HEK293T (cell line): ENCODE measurements at regions not wholly inside any gene's neighbourhood (a gene's known extent, or its start where the extent isn't known, plus 50 kb on each side); places are given as distances from the start of the nearest gene placed in this dataset.

Experiments
- CTCF ChIA-PET: fragments of 350-600 bp; formaldehyde crosslinking; extraction: SDS; loops from one replicate; lab custom pipeline; 2021; ENCODE audit warnings: antibody characterized with exemption, inconsistent platforms; lab: Yijun Ruan, JAX
- POLR2A ChIA-PET: fragments of 350-600 bp; formaldehyde crosslinking; extraction: SDS; loops from one replicate; lab custom pipeline; 2020; ENCODE audit warnings: antibody characterized with exemption, inconsistent platforms; lab: Yijun Ruan, JAX
- DNase-seq: peaks from one replicate; pipeline ENCODE4 v3.0.0; 2012; ENCODE audit warnings: mixed read lengths; ENCODE audit errors: extremely low spot score
- ARNT ChIP-seq: fragments of 450-650 bp; IDR thresholded peaks from 2 replicates; pipeline ENCODE4 v1.6.1; 2017; ENCODE audit warnings: mild to moderate bottlenecking
- BHLHE40 ChIP-seq: fragments of 450-650 bp; IDR thresholded peaks from 2 replicates; pipeline ENCODE4 v1.6.1; 2016; ENCODE audit warnings: mild to moderate bottlenecking, moderate library complexity, borderline replicate concordance
- CTBP1 ChIP-seq: fragments of 450-650 bp; IDR thresholded peaks from 2 replicates; pipeline ENCODE4 v1.6.1; 2016; ENCODE audit warnings: borderline replicate concordance
- ELF4 ChIP-seq: fragments of 450-650 bp; IDR thresholded peaks from 2 replicates; pipeline ENCODE4 v1.6.1; 2017; ENCODE audit warnings: antibody characterized with exemption
- FOXA1 ChIP-seq: fragments of 450-650 bp; IDR thresholded peaks from 2 replicates; pipeline ENCODE4 v1.6.1; 2016; ENCODE audit warnings: mild to moderate bottlenecking
- FOXK2 ChIP-seq: fragments of 450-650 bp; IDR thresholded peaks from 2 replicates; pipeline ENCODE4 v1.6.1; 2016; ENCODE audit warnings: mild to moderate bottlenecking
- FOXM1 ChIP-seq: fragments of 450-650 bp; IDR thresholded peaks from 2 replicates; pipeline ENCODE4 v1.6.1; 2017; ENCODE audit warnings: mild to moderate bottlenecking, borderline replicate concordance
- HDGF ChIP-seq: fragments of 450-650 bp; IDR thresholded peaks from 2 replicates; pipeline ENCODE4 v1.6.1; 2017; ENCODE audit warnings: antibody characterized with exemption, borderline replicate concordance
- L3MBTL2 ChIP-seq: fragments of 450-650 bp; conservative IDR thresholded peaks from 2 replicates; pipeline ENCODE4 v1.6.1; 2016; ENCODE audit warnings: mild to moderate bottlenecking
- LEF1 ChIP-seq: fragments of 450-650 bp; IDR thresholded peaks from 2 replicates; pipeline ENCODE4 v1.6.1; 2017; ENCODE audit warnings: mild to moderate bottlenecking, borderline replicate concordance
- NFRKB ChIP-seq: fragments of 450-650 bp; IDR thresholded peaks from 2 replicates; pipeline ENCODE4 v1.6.1; 2016; ENCODE audit warnings: mild to moderate bottlenecking, moderate library complexity
- PKNOX1 ChIP-seq: fragments of 450-650 bp; IDR thresholded peaks from 2 replicates; pipeline ENCODE4 v1.6.1; 2016
- SP1 ChIP-seq: fragments of 450-650 bp; IDR thresholded peaks from 2 replicates; pipeline ENCODE4 v1.6.1; 2017
- SUZ12 ChIP-seq: fragments of 450-650 bp; IDR thresholded peaks from 2 replicates; pipeline ENCODE4 v1.6.1; 2016; ENCODE audit warnings: mild to moderate bottlenecking
- TARDBP ChIP-seq: fragments of 450-650 bp; IDR thresholded peaks from 2 replicates; pipeline ENCODE4 v1.6.1; 2016
- ZNF384 ChIP-seq: fragments of 450-650 bp; IDR thresholded peaks from 2 replicates; pipeline ENCODE4 v1.6.1; 2016

DNA sequence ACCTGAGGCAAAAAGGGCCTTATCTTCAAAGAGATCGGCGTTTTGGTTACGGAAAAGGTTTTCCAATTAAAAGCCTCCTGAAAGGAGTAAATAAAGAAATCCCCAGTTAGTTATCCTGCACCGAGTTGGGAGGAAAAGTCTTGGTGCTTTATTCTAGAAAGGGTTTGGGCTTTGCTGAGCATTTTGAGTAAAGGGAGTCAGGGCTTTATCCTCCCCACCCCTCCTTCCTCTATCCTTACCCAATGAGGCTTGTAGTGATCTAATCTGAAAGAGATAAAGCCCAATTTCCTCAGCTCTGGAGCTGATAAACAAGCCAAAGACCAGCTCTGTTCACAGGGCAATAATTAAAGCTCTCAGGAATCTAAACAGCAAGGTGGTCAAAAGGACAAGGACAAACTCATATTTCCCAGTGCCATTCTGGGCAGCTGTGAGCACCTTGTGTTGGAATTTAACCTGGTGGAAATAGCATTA lies 188.9 kb upstream of the TSC22D1 start:
- CTCF ChIA-PET = interaction anchor here (0.6 kb wide), 1 partner anchor 54 kb away, joined by 3 read pairs; no protein-coding TSS in a partner anchor
- POLR2A ChIA-PET = no interaction called here

DNA sequence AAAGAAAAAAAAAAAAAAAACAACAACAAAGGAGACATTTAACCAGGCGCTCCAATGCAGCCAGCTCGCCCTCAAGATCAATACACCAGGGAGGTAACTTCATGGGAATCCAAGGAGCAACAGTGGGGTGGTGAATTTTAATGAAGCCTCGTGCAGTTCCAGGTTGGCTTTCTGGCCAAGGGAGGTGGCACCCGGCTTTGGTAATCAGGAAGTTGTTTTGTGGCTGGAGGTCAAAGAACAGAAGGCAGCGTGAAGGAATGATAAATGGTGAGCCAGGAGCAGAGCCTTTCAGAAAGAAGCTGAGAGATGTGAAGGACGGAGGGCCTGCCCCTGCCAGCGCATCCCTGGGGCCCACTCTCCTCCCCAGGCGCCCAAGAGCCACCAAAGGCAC lies 188.2 kb upstream of the TSC22D1 start:
- POLR2A ChIA-PET = no interaction called here
- CTCF ChIA-PET = interaction anchor here (1.2 kb wide), 1 partner anchor 154 kb away, joined by 5 read pairs; no protein-coding TSS in a partner anchor
- TF ChIP-seq ELF4 (no peak), CTBP1 (no peak), PKNOX1 (no peak), HDGF (no peak), TARDBP (no peak), FOXA1 (no peak), FOXK2 (no peak), ARNT (no peak), SUZ12 (no peak), LEF1 (no peak), NFRKB (no peak)
- DNase-seq = no peak

More for the DNA sequence above, 188.9 kb upstream of the TSC22D1 start:
- TF ChIP-seq ARNT (no peak), TARDBP (no peak), FOXK2 (no peak), NFRKB (no peak), PKNOX1 (no peak), HDGF (no peak), ZNF384 (no peak), L3MBTL2 (no peak), SP1 (no peak), CTBP1 (no peak), FOXA1 (no peak), SUZ12 (no peak), ELF4 (no peak), FOXM1 (no peak), BHLHE40 (no peak), LEF1 (no peak)
- DNase-seq = no peak

DNA sequence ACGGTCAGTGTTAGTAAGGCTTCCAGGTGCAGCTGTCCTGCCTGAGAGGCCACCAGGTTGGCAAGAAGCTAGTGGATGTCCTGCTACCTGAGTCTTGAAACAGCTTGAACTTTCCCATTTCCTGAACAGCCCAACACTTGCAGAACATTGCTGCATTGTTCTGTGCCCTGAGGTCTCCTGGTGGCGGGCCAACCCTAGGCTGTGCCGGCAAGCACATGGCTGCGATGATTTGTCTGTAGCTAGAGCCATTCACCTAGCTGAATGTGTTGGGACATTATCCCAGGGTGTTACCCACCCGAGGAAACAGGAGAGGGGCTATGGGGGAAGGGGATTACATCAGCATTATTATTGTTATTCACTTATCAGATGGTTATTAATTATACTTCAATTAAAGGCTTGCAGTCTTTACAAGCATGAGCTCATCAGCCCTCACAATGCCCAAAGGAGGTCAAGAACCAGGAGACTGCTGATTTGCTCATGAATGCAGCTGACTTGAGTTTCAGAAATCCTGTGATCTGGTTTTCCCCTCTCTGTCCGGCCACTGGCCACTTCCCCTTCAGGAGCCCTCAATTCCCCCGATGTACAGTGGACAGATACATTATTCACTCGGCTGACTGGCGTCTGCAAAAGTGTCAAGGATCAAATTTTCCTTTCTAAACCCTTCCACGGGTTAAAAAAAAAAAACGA lies 187.6 kb upstream of the TSC22D1 start:
- CTCF ChIA-PET = interaction anchor here (1.2 kb wide), 1 partner anchor 155 kb away, joined by 5 read pairs; no protein-coding TSS in a partner anchor
- DNase-seq = no peak
- POLR2A ChIA-PET = no interaction called here
- TF ChIP-seq SUZ12 (no peak), HDGF (no peak), ZNF384 (no peak)

DNA sequence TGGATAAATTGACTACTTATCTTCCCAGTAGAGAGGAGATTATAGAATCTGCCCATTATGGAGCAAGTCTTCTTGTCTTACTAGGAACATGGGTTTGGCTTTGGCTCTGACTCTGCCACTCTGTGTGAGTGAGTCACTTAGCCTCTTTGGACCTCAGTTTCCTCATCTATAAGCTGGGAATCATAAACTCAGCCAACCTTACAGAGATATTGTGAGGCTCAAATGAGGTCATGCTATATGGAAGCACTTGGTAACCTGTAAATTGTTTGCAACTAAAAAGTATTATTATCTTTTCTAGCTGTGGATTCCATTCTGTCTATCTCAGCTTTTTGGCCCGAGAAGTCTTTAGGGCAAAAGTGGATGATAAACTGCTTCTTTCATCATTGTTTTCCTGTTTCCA lies 186.8 kb upstream of the TSC22D1 start:
- CTCF ChIA-PET = no interaction called here
- no peak for TF ChIP-seq HDGF
- no peak for TF ChIP-seq LEF1
- no peak for TF ChIP-seq NFRKB
- POLR2A ChIA-PET = no interaction called here
- no peak for DNase-seq

- TF ChIP-seq CTBP1 = no peak
- TF ChIP-seq LEF1 = no peak
- TF ChIP-seq NFRKB = no peak
- no peak for TF ChIP-seq TARDBP
- no peak for TF ChIP-seq L3MBTL2
- TF ChIP-seq ARNT = no peak
- TF ChIP-seq HDGF = no peak
- TF ChIP-seq PKNOX1 = no peak
- TF ChIP-seq FOXK2 = no peak
- ChIA-PET POLR2A (no interaction called here), CTCF (no interaction called here)
- DNase-seq = no peak
Observed at GRCh38 chr13:44760434-44760833, 184.3 kb upstream of the TSC22D1 start.

GRCh38 chr13:44759384-44760360 lies 183.5 kb upstream of the TSC22D1 start:
- TF ChIP-seq L3MBTL2 (no peak; the same call in 1 of the 2 replicates), PKNOX1 (peak; percentile 55), FOXA1 (no peak), HDGF (no peak), SUZ12 (no peak), NFRKB (no peak)
- peak; percentile 21 for DNase-seq
- ChIA-PET CTCF (no interaction called here), POLR2A (no interaction called here)
